GM19239 (cell line): ENCODE measurements at regions not wholly inside any gene's neighbourhood (a gene's known extent, or its start where the extent isn't known, plus 50 kb on each side); places are given as distances from the start of the nearest gene placed in this dataset.

Experiments used
- DNase-seq: peaks from one replicate; pipeline ENCODE4 v3.0.0; 2011; ENCODE audit warnings: low spot score; ENCODE audit not compliant: insufficient read length
- FAIRE-seq: peaks from 2 replicates; lab custom pipeline; 2011; peaks lifted over from hg19 to GRCh38; lab: Jason Lieb, UNC

DNA sequence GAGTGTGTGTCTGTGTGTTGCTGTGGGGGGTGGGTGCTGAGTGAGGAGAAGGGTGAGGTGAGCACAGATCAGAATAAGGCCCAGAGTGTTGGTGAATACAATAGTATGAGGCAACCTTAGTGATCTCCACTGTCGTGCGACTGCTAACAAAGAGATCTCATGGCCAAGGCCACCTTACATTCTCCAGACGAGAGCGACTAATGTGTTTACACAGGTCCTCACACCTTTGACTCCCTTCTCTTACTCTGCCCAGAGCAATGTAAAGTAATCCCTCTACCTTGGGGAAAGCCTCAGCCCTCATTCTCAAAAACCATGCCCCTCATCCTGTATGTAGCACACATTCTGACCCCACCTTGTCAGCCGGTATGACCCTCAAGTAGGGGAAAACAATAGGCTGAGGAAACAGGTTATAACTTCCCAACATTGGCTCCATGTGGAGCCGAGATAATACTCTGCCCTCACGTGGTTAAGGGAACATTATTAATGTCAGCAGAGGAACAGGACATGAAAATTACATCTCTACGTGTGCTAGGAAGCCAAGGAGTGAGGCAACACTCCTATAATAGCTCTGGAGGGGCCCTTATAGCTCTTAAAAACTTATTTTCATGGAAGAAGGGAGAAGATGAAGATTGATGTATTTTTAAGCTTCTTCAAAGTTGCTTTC, 323.0 kb upstream of the NT5C1B start:
- DNase-seq, result no peak
- FAIRE-seq, result no peak

DNA sequence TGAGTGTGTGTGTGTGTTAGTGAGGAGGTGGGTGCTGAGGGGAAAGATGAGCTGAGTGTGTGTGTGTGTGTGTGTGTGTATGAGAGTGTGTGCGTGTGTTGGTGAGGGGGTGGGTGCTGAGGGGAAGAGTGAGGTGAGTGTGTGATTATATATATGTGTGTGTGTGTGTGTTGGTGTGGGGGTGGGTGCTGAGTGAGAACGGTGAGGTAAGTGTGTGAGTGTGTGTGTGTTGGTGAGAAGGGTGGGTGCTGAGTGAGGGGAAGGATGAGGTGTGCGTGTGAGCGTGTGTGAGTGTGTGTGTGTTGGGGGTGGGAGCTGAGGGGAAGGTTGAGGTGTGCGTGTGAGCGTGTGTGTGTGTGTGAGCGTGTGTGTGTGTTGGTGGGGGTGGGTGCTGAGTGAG, 322.0 kb upstream of the NT5C1B start:
- DNase-seq, result no peak

DNA sequence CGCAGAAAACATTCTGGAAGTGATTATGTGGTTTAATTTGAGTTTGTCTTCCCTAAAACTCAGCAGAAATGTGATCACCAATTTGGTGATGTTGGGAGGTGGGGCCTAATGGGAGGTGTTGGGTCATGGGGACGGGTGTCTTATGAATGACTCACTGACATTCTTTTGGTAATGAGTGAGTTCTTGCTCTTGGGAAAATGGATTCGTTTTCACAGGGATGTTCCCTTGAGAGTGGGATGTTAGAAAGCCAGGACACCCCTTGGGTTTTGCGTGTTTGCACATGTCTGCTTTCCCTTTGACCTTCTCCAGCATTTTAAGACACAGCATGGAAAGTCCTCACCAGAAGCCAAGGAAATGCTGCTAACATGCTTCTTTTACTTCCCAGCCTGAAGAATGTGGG, 321.5 kb upstream of the NT5C1B start:
- FAIRE-seq, result no peak
- no peak for DNase-seq

More for the DNA sequence above, 322.0 kb upstream of the NT5C1B start:
- FAIRE-seq, result no peak

DNA sequence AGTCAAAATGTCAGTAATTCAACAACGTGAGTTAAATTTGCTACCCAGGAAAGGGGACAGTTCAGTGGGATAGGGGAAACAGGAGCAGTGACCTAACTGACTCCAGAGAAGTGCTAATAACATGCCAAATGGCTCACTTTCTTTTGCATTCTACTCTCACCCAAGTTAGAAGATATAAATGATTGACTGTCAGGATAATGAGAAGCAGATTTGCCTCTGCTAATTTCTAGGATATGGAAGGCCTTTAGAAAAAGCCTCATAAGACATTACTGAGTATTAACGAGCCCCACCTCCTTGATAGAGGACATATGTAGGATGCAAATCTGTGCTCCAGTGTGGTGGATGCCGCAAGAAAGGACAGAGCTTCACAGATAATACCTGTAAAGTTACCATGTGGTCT, 318.6 kb upstream of the NT5C1B start:
- no peak for FAIRE-seq
- DNase-seq, result no peak

DNA sequence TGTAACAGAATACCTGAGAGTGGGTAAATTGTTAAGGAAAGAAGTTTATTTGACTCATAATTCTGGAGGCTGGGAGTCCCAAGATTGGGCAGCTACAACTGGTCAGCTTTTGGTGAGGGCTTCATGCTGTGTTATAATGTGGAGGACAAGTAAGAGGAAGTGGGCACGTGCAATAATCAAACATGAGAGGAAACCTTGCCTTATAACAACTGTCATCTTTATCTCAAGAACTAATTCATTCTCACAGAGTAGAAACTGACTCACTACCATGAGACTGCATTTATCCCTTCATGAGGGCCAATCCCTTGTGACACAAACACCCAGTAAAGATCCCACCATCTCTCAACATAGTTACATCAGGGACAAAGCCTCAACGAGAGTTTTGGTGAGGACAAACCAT, 318.1 kb upstream of the NT5C1B start:
- FAIRE-seq, result no peak
- DNase-seq, result no peak

DNA sequence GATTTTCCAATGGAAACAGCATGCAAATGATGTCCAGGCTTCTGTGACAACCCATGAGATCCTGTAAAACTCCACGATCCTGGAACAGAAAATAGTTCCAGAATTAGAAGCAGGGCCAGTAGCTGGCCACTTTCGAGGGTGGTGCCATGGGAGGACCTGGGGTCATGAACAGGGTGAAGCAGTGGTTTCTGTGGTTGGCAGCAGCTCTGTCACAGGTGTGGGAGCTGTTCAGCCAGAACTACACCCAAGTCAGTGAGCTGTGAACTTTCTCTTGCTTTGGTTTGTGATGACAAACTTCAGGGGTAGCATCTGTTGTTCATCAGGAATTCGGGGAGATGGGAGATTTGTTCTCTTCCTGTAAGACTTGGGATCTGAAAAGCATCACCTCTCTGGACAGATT, 314.4 kb upstream of the NT5C1B start:
- FAIRE-seq (peak; percentile 80), DNase-seq (peak; percentile 25)

DNA sequence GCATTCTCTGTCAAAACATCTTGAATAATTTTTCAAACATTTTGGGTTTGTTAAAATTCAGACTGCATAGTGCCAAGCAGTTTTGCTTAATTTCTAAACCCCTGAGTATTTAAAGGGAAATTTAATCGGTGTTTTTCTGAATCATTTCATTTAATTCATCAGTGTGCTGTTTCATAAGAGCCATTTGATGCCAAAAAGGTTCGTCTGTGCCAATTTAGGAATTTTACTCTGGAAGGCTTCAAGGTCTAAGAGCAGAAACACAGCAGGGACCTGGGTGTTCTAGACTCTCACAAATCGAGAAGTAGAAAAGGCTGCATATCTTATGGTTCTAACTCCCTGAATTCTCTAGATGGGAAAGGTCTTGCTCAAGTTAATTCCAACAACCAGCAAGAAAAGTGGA, 311.9 kb upstream of the NT5C1B start:
- no peak for DNase-seq
- no peak for FAIRE-seq

DNA sequence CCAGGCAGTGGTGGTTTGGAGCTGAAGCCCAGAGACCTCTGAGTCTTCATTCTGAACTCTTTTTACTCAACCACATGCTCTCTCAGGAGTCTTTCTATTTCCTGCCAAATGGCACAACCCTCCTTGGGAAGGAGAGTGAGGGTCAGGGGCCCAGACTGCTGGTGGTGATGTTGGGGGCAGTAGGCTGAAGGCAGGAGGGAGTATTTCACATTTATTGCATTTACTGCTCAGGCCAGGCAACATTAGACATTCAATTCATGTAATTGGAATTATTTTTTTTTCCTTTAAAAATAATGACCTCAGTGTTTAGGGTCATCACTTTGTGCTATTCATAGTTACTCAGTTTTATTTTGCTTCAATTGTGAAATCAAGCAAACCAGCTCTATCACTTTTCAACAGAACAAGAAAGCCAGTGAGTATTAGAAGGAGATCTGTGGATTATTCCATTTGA, 311.3 kb upstream of the NT5C1B start:
- FAIRE-seq (no peak), DNase-seq (no peak)

DNA sequence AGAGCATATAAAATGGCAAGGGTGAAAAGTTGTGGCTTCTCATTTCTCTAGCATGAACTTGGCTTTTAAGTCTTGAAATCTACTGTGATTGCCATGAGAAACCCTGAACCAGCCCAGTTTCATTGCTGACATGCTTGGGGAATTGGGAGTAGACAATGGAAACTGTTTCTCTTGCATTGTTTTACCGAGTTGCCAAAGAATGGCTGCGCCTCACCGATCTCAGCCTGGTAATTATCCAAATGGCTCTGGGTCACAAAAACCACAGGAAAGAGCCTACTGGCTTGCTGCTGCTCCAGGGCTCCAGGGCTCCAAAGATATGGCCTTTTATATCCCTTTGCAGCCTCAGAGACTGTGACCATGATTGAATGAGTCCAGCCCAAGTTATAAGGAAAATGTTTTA, 310.4 kb upstream of the NT5C1B start:
- FAIRE-seq, result no peak
- DNase-seq, result no peak

DNA sequence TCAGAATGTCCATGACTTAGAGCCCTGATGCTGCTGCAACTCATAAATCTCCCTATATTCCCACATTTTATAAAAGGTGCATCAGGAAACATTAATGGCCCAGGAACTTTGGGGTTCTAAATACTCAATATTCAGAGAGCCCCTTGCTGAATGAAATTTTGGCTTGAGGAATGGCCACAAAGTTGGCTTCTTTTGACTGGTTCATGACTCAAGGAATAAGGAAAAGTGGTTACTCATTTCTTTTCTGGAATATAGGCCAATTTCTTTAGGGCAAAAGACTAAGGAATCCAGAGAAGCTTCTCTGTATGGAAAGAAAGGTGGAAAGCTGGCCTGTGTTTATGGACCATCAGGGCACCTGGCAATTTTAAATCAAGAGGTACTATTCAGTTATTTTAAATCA, 308.9 kb upstream of the NT5C1B start:
- DNase-seq (no peak), FAIRE-seq (no peak)

DNA sequence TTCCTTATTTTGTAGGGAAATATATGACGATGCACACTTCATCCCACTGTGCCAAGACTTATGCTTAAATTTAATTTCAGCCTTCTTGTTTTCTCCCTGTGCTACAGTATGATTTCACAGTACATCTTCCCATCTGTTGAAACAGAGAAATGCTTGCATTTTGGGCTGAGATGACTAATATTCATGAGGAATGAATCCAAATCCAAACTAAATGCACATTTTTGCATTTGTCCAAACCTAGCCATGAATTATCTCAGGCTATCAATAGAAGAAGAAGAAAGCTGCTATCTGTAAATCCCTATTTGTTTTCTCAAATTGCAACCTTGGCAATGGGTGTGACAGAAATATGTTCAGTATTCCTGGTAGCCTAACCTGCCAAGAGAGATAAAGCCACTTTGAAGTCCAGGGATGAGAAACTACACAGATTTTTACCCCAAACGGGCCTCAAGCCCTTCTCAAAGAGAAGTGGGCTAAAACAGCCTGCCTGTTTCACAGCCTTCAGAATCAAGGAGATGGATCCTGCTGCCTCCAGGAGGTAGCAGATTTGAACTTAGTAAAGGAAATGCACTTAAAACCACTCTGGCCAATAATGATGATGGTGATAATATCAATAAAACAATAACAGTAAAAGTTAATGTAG, 306.9 kb upstream of the NT5C1B start:
- no peak for DNase-seq
- no peak for FAIRE-seq

DNA sequence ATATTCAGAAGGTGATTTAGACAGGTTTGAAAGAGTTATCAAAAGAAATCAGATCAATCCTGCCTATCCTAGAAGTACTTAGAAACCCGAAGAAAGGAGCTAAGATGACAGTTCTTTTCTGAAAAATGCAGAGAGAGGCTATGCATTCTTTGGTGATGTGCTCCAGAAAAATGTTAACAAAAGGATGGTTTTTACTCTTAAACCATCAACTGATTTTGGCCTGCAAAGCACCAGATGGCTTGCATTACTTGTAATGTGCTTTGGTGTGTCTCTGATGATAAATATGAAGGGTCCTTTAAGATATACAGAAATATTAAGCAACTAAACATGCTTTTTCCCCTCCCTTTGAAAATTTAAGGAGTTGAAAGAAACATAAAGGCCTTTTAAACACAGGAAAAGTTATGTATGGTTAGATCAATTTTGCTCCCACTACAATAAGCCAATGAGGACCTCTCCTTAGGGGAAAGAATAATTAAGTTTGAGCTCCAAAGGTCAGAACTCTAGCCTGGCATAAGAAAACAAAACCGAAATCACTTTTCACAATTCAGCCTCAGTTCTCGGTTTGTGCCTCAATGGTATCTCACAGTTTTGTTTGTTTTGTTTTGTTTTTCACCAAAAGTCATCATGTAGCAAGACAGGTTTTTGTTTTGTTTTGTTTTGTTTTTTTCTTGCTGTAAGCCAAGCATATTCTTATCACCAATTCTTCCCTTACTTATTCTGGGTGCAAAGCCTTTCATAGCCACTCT, 302.4 kb upstream of the NT5C1B start:
- FAIRE-seq, result no peak
- no peak for DNase-seq

DNA sequence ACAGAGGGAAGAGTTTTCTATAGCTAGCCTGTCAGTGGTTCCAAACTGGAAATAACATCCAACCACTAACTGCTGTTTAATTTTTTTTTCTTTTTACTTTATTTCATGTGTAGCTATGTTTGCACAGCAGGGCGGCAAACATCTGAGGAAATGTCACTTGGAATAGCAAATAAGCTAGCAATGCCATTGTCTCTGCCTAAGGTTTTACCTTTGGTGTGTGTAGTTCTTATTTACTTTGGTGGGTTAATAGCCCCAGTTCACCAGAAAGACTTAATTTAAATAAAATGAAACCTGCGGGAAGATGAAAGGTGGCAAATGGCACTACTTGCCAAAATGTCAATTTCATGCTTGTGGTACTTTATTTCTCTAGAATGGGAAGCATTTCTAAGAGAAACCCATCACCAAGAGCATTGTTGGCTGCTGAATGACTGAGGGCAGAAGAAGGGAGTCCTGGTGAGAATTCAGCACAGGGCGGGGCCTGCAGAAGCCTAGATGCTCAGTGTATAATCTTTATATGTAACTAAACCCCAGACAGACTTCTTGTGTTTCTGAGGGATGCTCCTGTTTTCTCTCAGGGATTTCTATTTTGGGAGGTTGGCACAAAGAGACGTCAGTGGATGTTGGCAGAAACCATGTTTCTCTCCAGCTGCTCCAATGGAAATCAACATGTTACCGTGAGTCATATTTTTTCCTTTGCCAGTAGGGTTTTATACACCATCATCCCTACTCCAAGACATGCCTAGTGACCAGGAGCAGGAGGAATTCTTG, 300.4 kb upstream of the NT5C1B start:
- no peak for DNase-seq
- no peak for FAIRE-seq

DNA sequence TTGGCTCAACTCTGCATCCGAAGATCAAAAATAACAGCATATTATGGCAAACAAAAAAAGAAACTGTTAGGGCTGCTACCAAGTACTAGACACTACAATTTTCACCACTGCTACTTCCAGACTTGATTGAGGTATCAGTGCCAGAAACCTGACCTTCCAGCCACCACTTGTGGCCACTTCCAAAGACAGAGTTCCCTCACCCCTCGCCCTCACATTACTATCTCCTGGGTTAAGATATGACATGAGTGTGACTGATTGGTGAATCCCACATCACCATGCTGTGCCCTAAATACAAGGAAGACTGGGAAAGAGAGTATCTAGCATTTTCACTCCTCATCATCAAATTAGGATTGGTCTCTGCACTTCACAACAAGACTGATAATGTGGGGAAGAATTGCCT, 296.1 kb upstream of the NT5C1B start:
- no peak for FAIRE-seq

DNA sequence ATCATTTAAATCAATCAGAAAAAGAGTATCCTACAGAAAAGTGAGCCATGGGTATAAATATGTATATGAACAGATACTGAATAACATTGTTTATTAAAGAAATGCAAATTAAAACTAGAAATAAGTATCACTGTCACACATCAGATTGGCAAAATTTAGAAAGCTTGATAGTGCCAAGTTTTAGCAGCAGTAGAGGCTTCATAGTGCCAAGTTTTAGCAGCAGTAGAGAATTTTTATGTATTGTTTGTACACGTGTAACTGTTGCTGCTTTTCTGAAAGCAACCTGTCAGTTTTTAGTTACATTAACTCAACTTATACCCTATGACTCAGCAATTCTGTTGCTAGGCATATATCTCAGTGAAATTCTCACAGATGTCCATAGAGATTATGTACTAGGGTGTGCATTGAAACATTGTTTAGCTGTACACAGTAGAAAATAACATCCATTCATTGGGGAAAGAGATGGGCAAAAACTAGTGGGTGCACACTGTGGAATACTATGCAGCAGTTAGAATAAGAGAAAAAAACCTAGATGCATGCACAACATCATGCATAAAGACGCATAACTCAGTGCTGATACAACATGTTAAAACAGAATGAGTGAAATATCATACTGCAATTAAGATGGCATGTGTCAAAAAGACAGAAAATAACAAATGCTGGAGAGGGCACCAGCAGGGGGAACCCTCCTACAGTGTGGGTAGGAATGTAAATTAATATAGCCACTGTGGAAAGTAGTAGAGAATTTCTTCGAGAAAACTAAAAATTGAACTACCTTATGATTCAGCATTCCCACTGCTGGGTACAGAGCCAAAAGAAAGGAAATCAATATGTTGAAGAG, 294.5 kb upstream of the NT5C1B start:
- FAIRE-seq, result no peak
- DNase-seq, result no peak

More for the DNA sequence above, 296.1 kb upstream of the NT5C1B start:
- no peak for DNase-seq

DNA sequence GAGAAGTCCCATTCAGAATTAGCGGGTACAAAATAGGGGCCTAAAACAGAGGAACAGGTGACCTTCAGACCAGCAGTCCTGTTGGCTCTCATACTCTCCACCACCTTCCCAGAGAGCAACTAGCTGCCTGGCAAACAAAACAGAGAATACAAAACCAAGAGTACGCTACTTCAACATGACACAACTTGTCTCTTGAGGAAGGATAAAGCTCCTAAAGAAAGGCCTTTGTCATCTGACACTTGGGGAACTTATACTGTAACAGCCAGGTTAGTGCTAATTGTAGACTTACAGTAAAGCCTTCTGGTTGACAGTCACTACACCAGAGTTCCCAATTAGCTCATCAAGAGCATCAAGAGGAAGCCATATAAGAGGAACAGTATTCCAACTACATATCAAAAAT, 282.1 kb upstream of the NT5C1B start:
- no peak for FAIRE-seq
- DNase-seq, result no peak

DNA sequence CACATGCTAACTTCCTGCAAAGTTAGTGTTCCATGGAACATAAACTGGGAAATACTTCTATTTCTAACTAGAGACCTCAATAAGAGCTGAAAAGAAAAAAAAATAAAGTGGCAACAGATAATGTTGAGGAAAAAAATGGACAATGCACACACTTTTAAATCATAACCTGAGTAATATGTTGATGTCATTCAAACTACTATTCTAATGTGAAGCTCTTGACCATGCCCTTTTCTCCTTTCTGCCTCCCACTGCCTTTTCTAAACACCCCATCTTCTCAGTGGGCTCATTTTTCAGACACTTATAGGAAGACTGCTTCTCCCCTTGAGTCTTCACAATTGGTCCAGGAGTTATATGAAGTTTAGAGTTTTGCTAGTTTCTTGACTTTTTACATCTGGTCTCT, 280.9 kb upstream of the NT5C1B start:
- DNase-seq (no peak), FAIRE-seq (no peak)

DNA sequence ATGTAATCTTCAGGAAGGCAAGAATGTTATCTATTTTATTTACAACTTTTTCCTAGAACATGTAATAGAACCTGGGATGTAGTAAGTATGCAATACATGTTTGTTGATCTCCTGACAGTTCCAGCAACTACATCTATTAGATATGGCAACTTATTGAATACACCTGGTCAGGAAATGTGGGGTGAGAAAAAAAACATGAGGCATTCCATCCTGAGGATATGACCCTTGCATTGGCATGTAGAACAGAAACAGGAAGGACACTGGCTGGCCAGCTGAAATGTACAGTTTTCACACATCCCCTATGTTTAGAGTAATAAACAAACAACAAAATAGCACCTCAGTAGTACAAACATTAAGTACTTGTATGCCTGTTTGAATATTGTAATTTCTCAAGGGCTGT, 272.6 kb upstream of the NT5C1B start:
- no peak for DNase-seq
- FAIRE-seq, result no peak

DNA sequence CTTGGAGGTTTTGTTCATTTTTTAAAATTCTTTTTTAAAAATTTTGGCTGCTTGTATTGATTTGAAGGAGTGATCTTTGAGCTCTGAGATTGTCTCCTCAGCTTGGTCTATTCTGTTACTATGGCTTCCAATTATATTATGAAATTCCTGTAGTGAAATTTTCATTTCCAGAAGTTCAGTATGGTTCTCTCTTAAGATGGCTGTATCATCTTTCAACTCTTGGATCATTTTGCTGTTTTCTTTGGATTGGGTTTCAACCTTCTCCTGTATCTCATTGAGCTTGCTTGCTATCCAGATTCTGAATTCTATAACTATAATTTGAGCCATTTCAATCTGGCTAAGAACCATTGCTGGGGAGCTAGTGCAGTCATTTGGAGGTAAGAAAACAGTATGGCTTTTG, 270.8 kb upstream of the NT5C1B start:
- no peak for FAIRE-seq

DNA sequence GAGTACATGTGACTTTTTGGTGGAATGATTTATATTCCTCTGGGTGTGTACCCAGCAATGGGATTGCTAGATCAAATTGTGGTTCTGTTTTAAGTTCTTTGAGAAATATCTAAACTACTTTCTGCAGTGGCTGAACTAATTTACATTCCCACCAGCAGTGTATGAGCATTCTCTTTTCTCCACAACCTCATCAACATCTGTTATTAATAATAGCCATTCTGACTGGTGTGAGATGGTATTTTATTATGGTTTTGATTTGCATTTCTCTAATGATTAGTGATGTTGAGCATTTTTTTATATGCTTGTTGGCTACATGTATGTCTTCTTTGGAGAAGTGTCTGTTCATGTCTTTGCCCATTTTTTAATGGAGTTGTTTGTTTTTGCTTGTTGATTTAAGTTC, 267.4 kb upstream of the NT5C1B start:
- DNase-seq (no peak), FAIRE-seq (no peak)

More for the DNA sequence above, 270.8 kb upstream of the NT5C1B start:
- DNase-seq, result no peak
